ENCODE measurements at regions not wholly inside any gene's neighbourhood (a gene's known extent, or its start where the extent isn't known, plus 50 kb on each side); places are given as distances from the start of the nearest gene placed in this dataset.
A peak's percentile ranks its signal among the peaks of the same experiment; 100 is the strongest.

DNA sequence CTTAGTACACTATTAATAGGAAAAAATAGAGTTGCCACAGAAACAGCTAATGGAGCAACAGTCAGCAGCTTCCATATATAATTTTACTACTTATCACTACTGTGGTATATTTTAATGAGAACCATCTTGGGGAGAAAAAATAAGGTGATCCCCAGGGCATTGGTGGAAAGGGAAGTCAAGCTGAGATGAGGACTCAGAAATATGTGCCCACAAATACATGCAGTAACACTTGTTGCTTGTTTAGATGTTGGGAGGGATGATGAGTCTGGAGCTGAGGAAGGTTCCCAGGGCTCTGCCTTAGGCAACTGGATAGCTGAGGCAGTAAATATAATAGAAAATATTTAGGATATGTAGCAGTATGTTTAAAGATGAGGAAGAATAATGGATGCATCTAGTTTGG is 280.1 kb upstream of the PDE4D start:
- no peak for DNase-seq

DNA sequence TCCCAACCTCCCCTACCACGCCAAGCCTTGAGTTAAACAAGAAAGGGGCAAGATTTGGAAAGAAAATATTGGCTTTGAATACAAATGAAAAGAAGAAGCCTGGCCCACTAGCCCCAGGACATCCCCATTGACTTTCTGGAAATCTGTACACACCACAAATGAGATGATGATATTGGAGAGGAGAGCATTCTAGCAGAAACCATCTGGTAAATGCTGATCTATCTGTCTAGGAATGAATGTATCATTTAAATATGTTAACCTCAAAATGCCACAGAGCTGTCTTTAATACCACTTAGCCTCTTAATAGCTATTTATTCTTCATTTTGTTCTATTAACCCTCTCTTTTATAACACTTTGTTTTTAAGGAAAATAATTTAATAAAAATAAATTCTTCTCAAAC is 270.2 kb upstream of the PDE4D start:
- DNase-seq: no peak

DNA sequence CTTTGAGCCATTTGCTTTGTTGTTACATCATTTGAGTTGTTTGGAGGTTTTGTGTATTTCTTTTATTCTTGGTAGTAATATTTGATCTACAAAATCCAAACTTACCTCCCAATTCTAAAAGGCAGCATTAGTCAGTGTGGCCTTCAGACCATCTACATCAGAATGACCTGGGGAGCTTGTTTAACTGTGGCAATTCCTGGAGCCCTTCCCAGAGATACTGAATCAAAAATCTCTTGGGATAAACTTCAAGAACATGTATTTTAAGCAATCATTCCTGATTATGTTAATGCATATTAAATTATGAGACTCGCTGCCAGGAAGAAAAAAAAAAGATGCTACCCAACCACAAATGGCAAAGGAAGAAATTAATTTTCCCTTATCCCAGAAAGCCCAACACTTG is 268.9 kb upstream of the PDE4D start:
- no peak for DNase-seq

DNA sequence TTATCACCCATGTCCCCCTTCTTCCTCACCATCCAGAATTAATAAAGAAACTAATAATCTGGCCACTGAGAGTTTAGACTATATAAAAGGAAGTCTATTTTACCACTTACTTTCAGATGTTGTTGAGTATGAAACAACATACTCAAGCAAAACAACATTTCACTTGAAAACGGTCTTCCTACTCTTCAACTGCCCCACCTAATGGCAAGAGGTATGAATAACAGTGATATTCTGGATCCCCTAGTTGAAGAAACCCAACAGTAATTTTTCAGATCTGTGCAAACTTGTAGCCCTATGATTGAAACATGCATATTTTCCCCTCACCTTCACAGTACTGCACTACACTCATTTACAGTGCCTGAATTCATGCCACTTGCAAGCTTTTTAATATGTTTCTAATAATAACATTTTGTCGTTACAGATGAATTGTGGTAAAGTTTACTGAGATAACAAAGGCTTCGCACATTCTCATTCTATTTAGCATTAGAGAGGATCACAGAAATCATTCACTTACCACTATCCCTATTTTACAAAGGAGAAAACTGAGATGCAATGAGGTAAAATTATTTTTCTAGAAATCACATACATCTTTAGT is 267.9 kb upstream of the PDE4D start:
- peak; percentile 22 to 51 for DNase-seq

DNA sequence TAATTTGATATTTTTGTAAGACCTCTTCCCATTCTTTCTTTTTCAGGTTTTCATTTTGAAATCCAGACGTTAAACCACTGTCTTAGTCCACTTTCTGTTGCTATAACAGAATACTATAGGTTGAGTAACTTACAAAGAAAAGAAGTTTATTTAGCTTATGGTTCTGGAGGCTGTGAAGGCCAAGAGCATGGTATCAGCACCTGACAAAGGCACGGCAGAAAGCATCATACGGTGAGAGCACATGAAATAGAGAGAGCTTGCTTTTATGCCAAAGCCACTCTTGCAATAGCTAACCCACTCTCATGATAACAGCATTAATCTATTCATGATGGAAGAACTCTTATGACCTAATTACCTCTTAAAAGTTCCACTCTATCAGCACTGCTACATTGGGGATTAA is 255.6 kb upstream of the PDE4D start:
- DNase-seq: no peak

DNA sequence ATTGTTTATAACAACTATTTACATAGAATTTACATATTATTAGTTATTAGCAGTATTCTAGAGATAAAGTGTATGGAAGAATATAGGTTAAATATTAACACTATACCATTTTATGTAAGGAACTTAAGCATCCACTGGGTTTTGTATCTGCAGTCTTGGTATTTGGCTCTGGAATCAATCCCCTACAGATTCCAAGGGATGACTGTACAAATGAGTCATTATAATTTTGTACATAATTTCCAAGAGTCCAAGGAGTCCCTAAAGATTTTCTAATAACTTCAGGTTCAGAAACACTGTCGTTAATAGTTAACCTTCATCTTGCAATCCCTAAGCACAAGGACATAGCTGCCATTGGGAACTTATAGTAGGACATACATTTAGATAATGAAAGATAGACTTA is 254.8 kb upstream of the PDE4D start:
- DNase-seq: no peak

DNA sequence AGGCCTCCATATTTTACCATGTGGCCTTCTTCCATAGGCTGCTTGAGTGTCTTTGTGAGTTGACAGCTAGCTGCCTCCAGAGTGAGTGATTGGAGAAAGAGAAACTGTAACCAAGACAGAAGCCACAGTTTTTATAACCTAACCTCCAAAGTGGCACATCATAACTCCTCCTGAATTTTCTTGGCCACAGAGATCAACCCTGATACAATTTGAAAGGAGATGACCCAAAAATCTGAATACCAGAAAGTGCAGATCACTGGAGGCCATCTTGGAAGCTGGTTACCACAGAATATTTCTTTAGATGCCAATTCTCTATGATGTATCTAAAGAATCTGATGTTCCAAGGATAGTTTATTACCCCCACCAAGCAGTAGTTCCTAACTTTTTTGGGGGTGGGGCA is 254.3 kb upstream of the PDE4D start:
- DNase-seq: no peak

DNA sequence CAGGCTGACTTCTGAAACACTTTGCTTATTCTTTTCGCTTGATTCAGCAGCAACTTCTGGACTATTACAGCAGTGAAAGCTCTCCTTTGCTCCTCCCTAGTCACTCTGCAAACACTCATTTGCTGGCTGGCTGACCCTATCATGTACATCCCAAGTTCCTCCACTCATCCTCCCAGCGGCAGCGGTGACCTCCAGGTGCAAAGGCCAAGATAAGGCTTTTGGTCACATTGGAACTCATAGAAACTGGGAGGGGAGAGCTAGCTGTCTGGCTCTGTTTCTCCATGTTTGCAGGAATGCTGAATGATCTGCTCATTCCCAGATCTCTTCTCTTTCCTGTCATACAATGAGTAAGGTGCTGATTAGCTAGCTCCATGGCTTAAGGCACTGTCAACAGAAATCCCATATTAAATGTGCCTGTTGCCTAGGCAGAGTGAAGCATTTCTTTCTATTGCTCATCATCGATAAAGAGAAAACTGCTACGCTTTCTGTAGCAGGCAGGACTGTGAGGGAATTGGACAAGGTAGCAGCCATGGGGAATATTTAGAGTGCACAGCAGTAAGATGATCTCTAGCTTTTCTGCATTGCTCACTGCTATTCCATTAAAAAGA is 250.5 kb upstream of the PDE4D start:
- DNase-seq: no peak

DNA sequence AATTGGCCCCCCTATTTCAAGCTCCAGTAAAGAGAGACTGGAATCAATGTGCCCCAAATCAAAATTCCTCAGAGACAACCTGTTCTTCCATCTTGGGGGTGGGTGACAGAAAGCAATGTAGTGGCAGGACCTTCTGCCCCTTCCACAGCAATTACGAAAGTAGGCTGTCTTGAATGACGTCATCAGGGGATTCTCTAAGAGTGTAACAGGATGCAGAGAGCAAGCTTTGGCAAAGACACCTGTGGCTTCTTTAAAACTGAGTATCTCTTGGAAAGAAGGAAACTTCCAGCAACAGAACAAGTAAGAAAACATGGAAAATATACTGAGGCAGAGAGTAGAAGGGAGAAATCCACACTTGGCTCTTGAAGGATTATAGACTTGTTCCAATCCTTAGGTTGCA is 247.6 kb upstream of the PDE4D start:
- DNase-seq: no peak

DNA sequence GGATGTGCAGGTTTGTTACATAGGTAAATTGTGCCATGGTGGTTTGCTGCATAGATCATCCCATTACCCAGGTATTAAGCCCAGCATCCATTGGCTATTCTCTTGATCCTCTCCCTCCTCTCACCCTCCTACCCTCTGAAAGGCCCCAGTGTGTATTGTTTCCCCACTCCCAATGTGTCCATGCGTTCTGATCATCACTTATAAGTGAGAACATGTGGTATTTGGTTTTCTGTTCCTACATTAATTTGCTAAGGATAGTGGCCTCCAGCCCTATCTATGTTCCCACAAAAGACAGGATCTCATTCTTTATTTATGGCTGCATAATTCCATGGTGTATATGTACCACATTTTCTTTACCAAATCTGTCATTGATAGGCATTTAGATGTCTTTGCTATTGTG is 243.3 kb upstream of the PDE4D start:
- DNase-seq: no peak

DNA sequence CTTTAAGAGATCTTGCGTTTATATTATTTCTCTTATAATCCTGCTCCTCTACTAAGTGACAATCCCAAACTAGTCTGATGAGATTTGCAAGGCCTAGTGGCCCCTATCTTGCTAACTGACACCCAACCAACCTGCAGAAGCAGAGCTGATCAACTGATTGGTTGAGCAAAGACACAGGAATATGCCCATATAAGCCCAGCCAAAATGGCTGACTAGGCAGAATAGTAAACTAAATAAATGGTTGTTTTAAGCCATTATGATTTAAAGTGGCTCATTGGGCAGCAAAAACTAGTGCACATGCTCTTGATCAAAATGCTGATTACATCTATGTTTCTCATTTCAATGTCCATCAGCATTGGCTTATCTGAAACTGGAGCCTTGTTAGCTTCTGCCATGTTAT is 238.0 kb upstream of the PDE4D start:
- DNase-seq: no peak

DNA sequence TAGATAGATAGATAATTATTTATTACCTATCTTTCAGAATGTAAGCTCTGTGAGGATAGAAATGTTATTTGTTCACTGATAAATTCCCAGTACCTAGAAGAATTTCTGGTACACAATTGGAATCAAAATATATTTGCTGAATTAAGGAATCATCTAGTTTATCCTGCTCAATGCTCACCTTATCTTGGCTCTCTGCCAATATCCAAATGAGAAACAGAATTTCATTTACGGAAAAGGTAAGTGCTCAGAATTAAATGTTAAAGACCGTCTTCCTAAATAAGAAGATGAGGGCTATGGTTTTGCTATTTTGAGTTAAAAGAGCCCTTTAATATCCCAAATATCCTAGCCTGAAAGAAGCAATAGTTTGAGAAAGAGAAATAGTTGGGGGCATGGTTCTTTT is 232.1 kb upstream of the PDE4D start:
- DNase-seq: no peak

DNA sequence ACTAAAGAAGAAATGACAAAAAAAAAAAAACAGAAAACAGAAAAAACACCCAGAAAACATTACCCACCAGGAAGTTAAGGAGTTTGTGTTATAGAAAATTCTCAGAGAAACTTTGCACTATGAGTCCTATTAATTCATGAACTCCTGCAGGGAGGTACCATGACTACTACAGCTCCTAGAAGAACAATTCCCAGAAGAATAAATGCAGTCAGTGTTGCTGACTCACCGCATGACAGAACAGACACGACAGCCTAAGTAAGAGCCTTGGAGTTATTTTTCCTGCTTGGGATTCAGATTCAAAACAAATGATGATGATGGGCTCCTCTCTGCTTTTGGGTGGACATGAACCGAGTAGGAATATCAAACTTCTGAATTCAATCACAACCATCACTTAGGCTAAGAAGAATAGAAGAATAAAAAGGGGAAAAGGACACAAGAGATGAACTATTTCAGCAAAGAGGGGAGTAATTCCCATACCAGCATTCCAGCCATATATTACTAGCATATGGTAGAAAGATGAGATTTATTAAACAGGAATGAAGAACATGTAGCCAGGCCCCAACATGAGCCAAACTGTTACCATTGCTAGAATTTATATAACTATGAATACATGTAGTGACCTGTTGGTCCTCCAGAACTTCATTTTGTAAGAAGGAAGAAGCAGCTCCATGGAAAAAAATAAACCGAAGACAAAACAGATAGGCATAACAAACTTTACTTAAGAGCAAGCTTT is 209.6 kb upstream of the PDE4D start:
- no peak for DNase-seq

DNA sequence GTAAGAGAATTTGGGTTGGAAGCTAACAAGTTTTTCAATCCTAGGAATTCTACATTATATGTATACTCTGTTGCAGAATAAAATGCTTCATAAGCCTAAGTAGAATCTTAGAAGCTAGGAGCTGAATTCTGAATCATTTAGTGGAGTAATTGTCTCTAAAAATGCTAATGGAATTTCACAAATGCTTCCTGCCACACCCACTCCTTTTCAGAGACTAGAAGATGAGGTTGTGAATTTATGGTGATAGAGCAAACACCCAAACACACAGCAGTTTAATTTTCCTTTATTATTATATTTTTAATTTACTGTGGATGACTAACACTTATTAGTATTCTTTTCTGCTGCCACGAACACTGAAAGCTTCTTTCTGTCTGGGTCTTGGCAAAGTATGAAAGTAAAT is 208.0 kb upstream of the PDE4D start:
- peak; percentile 2 to 14 for DNase-seq

DNA sequence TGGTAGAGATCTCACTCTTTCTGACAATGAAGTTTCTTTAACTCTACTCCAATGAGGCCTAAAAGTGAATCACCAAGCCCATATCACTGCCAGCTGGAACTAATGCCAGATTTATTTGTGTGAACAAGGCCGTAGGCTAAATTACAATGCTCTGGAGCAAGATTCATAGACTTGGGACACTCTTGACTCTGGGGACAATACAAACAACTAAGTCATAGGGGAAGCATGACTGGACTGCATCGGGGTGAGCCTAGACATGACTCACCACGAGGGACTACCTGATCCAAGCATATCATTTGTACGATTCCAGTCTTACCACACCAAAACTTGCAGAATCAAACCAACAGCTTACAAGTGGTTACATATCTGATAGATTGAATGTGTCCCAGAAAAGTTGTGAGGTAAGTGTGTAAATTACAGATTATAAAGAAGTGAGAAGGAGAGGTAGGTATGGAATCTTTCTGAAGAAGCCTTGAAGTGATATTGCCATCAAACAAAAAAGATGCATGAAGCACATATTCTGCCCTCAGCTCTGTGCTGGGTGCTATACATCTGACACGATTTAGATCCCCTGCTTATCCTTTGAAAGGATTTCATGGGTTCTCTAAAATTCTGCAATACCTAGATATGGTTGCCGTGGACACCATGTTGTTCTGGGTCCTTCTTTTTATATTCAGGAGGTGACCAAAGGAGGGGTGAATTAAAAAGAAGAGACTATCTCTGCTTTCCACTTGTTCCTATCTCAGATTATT is 199.3 kb upstream of the PDE4D start:
- no peak for DNase-seq

DNA sequence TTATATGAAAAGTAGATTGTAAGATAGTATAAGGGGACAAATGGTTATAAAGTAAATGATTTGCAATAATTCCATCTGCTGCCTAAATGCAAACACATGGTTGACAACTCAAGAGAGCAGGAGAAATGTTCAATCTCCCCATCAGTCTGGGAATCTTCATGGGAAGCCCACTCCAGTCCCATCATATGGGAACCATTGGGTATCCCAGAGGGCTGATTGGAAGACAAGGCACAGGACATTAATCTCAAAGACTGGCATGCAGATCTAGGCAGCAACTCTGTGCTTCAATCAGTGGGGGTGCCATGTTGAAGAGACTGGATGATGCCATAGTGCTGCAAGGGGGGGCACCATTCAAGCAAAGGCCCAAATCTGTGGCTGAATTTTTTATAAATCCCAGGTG is 193.1 kb upstream of the PDE4D start:
- DNase-seq: no peak

DNA sequence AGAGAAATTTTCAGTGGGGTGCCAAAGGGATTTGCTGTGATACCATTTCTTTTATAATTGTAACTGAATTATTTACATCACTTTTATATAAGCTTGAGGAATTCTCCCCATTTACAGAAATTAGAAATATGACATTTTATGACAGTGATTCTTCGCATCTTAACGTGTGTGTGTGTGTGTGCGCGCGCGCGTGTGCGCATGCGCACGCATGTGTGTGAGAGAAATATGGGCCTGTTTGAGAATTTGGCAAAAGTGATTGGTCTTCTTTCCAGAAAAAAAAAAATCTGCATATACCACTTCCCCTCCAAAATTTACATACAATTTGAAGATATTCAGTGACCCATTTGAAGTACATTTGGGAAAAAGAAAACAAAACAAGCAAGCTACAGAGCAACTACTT is 190.7 kb upstream of the PDE4D start:
- DNase-seq: no peak

DNA sequence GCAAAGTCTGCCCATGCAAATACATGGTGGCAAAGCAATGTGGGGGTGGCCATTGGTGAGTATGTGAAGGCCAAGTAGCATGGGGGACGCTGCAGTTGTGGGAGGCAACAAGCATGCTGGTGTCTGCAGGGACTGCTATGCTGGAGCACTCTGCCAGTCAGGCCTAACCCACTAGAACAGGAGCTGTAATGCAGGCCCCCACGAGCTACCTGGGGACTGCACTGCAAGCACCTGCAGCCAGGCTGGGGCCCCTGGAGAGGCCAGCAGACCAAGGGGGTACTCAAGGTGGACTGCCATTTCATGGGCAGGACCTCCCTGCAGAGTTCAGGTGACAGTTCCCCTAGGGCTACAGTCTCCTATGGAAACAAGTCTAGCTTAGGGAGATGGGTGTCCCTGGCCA is 183.8 kb upstream of the PDE4D start:
- no peak for DNase-seq

DNA sequence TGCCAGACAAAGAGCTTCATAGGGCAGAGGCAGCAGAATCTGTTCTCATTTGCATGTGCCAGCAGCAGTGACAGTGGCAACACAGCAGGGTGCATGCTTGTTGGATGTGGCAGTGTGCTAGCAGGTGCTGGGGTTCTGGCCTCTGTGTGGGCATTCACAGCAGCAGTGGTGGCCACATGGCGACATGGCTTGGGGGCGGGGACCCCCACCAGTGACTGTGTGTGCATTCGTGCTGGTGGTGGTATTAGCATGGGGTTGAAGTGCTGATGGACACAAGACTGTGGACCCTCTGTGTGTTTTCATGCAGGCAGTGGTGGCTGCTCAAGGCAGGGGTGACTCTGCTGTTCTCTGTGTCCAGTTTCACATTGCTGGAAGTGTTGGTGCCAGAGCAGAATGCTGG is 183.2 kb upstream of the PDE4D start:
- no peak for DNase-seq

DNA sequence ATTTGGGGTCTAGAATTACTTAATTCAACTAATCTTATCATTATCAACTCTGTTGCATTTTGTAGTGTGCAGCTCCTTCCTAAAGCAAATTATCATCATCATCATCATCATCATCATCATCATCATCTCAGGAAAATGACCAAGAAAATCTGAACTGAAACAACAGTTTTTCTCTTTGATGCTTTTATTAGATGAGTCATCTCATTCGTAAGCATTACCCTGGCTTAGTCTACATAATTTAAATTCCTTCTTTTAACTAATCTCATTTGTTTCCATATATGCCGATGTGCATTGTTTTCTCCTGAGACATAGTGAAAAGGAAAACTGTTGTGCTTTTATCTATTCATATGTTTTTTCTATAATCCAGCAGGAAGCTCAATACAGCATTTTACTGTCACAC is 173.0 kb upstream of the PDE4D start:
- no peak for DNase-seq

DNA sequence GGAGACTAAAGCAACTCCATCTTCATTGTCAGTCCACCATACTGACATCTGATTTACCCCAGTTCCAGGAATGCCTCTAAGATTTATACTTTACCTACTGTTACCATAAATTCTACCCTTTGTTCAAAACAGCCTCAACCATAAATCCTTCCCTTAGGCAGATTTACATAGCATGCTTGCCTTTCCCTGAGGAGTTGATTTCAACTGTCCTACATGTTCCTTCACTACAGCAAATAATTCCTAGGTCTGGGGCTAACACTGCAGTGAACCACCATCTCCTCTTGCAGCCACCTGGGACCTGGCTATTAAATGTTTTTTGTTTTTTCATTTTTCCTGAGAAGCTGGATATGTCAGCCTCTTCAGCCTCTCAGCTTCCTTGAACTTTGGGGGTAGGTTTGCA is 166.9 kb upstream of the PDE4D start:
- DNase-seq: no peak

DNA sequence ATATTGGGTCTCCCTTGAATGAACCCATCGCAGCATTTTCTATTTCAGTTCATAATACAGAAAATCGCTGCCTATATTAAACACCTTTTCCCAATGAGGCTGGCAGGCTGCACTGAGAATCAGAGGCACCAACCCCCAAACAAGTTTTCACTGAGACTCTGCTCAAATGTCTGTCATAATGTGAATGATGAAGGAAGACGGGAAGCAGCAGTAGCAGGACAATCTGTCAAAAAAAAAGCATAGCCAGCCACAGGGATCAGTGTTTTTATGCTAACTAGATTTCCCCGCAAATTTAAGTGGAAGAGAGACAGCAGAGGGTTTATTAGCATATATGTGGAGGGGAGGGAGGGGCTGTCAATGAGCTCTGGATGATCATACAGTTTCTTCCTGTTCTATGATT is 162.7 kb upstream of the PDE4D start:
- DNase-seq: no peak

DNA sequence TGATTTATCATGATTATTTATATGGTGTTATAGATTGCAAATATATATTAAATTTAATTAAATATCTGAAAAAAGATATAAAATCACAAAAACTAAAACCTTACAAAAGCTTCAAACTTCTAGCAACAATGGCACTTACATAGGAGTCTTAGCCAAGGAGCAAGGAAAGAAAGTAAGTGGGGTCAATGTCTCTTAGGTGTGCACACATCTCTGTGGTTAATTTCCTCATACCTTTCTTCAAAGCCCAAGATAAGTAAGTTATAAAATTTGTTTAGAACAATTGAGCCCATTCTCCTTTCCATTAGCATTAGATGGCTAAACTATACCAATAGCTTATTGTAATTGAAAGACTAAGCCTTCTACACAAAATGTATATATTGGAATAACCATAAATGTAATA is 161.6 kb upstream of the PDE4D start:
- DNase-seq: no peak
